Adrenal gland (tissue), 9 donors: ENCODE measurements at regions not wholly inside any gene's neighbourhood (a gene's known extent, or its start where the extent isn't known, plus 50 kb on each side); places are given as distances from the start of the nearest gene placed in this dataset.

ENCODE experiments used
- DNase-seq, 7 donors: peaks; one replicate each; pipeline ENCODE4 v3.0.0-alpha.2; 2019 to 2020
- H3K27ac ChIP-seq, 5 donors: fragments of 200-600 bp; sonication (generic) in 4 of 5; 1 replicate in 3 of 5; 2 replicates in 2 of 5; pipeline versions ENCODE4 v1.5.1 to v1.8.0; 2016 to 2020; ENCODE audit warnings: mild to moderate bottlenecking in 1 of 5
- H3K27me3 ChIP-seq: fragments of 200-600 bp; 2 replicates; pipeline ENCODE4 v1.8.0; 2021
- H3K36me3 ChIP-seq, 2 donors: fragments of 200-600 bp; replicated peaks in 1 of 2; 1 replicate in 1 of 2; 2 replicates in 1 of 2; pipeline versions ENCODE4 v1.5.1 to v1.8.0; 2018 to 2022
- H3K4me1 ChIP-seq, 2 donors: fragments of 200-600 bp; replicated peaks in 1 of 2; 1 replicate in 1 of 2; 2 replicates in 1 of 2; pipeline versions ENCODE4 v1.5.1 to v1.8.0; 2018 to 2021
- H3K4me3 ChIP-seq, 4 donors: fragments of 200-600 bp; sonication (generic) in 3 of 4; one replicate each; pipeline ENCODE4 v1.5.1; 2016 to 2018
- H3K9me3 ChIP-seq, 3 donors: fragments of 200-600 bp; sonication (generic) in 1 of 3; replicated peaks in 1 of 3; 1 replicate in 2 of 3; 2 replicates in 1 of 3; pipeline versions ENCODE4 v1.5.1 to v1.8.0; 2016 to 2021
- POLR2A ChIP-seq, 2 donors: fragments of 450-650 bp; IDR thresholded peaks; one replicate each; pipeline ENCODE4 v1.6.1; 2017; ENCODE audit warnings: antibody characterized with exemption in 2 of 2, mild to moderate bottlenecking in 2 of 2, moderate library complexity in 1 of 2
- WGBS, 4 donors: extraction: QIAGEN DNeasy Blood & Tissue Kit in 2 of 4; methylation state at CpG; one replicate each; pipeline versions ENCODE4 v1.1.5 to v1.1.7; 2013 to 2017; 5-methylcytosine and 5-hydroxymethylcytosine counted together
- intact Hi-C, 2 donors: fragments of 100-400 bp; cut with DNase I; formaldehyde crosslinking; loops; one replicate each; pipeline versions ENCODE4 v1.14.1 to v1.15.0; 2022 to 2023
- TF ChIP-seq, protein P1 (sequence below), 6 experiments: fragments of 450-650 bp in 4 of 6; fragments of 200-600 bp in 2 of 6; sonication (generic) in 1 of 6; IDR thresholded peaks; 1 replicate in 5 of 6; 2 replicates in 1 of 6; pipeline versions ENCODE4 v1.5.1 to v1.8.0; 2016 to 2021; ENCODE audit warnings: antibody characterized with exemption in 6 of 6, mild to moderate bottlenecking in 2 of 6, moderate library complexity in 1 of 6
- donor health status: healthy with polysubstance abuse.
- donor health status: Bipolar disorder and iron deficiency.
- donor health status: DM: yes; HTN: yes; CAD: no.
- donor health status: DM: no; HTN: no; CAD: no.
- donor health status: DM: no; HTN: no; CAD: no.

DNA sequence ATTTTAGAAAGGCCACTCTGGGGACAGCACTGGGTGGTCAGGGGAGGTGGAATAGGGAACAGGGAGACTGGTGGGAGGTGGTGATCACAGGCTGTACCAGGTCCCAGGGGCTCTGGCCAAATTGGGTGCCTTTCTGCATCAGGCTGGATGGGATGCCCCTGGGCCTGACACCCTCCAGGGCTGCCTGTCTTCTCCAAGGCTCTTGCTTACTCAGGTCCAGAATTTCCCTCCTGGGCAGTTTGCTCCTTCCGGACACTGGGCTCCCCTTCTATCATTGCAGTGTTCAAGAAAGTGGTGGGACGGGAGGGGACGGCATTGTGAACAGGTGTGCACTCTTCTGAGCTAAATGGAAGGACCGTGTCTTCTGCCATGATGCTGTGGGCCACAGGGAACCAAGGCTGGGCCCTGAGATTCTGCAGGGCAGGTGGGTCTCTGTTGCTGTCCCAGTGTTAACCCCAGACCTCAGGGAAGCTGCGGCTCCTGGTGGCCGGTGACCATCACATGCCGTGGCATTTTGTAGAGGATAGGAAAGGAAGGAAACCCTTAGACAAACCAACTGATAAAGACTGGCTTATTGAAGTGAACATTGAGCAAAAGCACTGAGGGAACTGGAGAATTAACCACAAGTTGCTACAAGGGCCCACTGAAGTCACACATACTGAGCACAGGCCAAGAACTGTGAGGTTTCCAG is 93.7 kb upstream of the HS6ST1 start:
- no peaks in the 10 kb centered on the region for H3K27me3 ChIP-seq
- intact Hi-C loops: no loop called here
- 78 to 98% (median 89%) methylated on average over 5 to 7 of the region's 7 CpGs for WGBS, 4 donors

DNA sequence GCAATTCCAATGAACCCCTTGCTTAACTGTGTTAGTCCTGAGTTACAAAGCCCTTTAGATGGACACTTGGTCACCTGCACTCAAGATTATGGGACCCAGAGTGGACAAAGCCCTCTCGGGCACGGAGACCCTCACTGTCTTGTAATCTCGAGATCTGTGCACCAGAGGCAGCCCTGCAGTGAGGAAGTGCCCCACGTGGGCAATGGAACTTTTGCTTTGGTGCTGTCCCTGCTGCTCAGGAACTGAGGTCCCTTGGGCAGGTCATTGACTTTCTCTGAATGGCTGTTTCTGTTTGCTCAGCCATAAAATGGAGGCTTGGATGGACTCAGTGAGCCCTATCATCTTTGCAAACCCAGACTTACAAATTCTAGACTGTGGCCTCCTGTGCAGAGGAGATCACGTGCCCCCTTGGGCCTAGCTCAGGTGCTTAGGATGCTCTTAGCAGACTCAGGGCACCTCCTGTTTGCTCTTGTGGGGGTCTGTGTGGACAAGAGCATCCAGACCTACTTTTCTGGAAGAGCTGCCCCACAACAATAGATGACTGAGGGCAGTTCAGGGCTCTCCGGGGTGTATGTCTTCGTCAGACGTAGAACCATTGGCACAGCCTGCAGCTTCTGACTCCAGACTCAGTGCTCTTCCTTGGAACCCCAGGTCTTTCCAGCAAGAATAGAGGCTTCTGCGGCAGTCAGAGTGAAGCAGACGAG is 94.5 kb upstream of the HS6ST1 start:
- Histone ChIP-seq H3K27me3 (no peaks in the 10 kb centered on the region), H3K4me3 (no peak overlapping the region), H3K4me1 (no peaks in the 10 kb centered on the region), H3K9me3 (no peaks in the 10 kb centered on the region), H3K36me3 (no peaks in the 10 kb centered on the region), H3K27ac (no peak overlapping the region)
- peak in 3 of 7 donors; percentile 1 to 34 (median 3) for DNase-seq
- 82 to 94% (median 89%) methylated on average over 6 to 10 of the region's 10 CpGs for WGBS, 4 donors
- intact Hi-C loops: no loop called here
- TF ChIP-seq, protein P1, sequence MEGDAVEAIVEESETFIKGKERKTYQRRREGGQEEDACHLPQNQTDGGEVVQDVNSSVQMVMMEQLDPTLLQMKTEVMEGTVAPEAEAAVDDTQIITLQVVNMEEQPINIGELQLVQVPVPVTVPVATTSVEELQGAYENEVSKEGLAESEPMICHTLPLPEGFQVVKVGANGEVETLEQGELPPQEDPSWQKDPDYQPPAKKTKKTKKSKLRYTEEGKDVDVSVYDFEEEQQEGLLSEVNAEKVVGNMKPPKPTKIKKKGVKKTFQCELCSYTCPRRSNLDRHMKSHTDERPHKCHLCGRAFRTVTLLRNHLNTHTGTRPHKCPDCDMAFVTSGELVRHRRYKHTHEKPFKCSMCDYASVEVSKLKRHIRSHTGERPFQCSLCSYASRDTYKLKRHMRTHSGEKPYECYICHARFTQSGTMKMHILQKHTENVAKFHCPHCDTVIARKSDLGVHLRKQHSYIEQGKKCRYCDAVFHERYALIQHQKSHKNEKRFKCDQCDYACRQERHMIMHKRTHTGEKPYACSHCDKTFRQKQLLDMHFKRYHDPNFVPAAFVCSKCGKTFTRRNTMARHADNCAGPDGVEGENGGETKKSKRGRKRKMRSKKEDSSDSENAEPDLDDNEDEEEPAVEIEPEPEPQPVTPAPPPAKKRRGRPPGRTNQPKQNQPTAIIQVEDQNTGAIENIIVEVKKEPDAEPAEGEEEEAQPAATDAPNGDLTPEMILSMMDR (IDR thresholded peaks at IDR 0.05): no peak
- no peak for TF ChIP-seq POLR2A (IDR thresholded peaks at IDR 0.05)

More for the DNA sequence above, 93.7 kb upstream of the HS6ST1 start:
- Histone ChIP-seq H3K9me3 (no peaks in the 10 kb centered on the region), H3K4me1 (no peaks in the 10 kb centered on the region), H3K4me3 (no peak overlapping the region), H3K36me3 (no peaks in the 10 kb centered on the region), H3K27ac (no peak overlapping the region)
- TF ChIP-seq POLR2A (IDR thresholded peaks at IDR 0.05): no peak
- TF ChIP-seq, protein P1 (IDR thresholded peaks at IDR 0.05): no peak
- peak in 2 of 7 donors; percentile 13 to 33 for DNase-seq

DNA sequence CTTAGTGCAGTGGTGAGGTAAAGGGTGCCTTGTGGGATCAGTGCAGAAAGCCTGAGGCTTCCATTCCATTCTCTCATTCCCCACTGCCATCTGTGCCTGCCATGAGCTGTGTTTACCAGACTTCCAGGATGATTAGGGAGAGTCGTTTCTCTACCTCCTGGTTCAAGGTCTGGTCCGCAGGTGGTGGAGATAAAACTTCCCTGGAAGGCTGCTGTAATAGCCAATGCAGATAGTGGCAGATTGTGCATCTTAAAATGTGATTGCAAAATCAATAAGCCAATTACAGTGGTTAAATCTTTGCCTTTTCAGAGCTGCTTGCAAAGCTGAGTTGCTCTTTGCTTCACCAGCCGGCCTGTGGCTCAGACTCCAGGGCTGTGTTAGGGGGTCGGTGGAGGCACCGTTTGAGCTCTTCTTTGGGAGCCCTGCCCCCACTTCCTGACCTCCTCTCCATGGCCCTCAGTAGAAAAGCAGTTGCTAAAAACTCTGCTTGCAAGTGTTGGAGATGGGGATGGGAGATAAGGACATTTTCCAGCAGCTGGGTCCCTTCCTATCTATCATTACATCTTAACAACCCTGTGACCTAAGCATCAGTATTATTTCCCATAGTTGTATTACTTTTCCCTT is 95.2 kb upstream of the HS6ST1 start:
- DNase-seq: peak in 5 of 7 donors; percentile 7 to 42 (median 26)
- Histone ChIP-seq H3K27ac (no peak overlapping the region), H3K4me3 (no peak overlapping the region), H3K4me1 (no peaks in the 10 kb centered on the region), H3K27me3 (no peaks in the 10 kb centered on the region), H3K9me3 (no peaks in the 10 kb centered on the region), H3K36me3 (no peaks in the 10 kb centered on the region)
- TF ChIP-seq, protein P1 (IDR thresholded peaks at IDR 0.05): no peak
- TF ChIP-seq POLR2A (IDR thresholded peaks at IDR 0.05): no peak
- WGBS, 4 donors: 41 to 47% (median 42%) methylated on average over 5 of the region's 5 CpGs
- intact Hi-C loops: no loop called here

DNA sequence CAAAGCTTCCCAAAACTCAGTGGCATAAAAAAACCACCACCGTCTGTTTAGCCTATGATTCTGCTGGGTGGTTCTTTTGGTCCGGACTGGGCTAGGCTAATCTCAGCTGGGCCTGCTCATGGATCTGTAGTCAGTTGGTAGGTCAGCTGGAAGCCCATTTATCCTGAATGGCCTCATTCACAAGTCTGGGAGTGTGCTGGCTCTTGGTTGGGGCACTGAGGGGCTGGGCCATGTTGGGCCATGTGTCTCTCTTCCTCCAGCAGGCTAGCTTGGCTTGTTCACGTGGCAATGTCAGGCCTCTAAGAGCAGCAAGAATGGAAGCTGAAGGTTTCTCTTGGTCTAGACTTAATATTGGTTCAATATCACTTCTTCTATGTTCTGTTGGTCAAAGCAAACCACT is 95.7 kb upstream of the HS6ST1 start:
- no peaks in the 10 kb centered on the region for H3K27me3 ChIP-seq
- DNase-seq: peak in 2 of 7 donors; percentile 6 to 10
- WGBS, 4 donors: 90 to 97% (median 93%) methylated on average over 3 of the region's 3 CpGs
- H3K9me3 ChIP-seq: no peaks in the 10 kb centered on the region
- no peak overlapping the region for H3K27ac ChIP-seq
- TF ChIP-seq POLR2A (IDR thresholded peaks at IDR 0.05): no peak
- TF ChIP-seq, protein P1 (IDR thresholded peaks at IDR 0.05): no peak
- no peak overlapping the region for H3K4me3 ChIP-seq
- no peaks in the 10 kb centered on the region for H3K36me3 ChIP-seq
- no peaks in the 10 kb centered on the region for H3K4me1 ChIP-seq
- intact Hi-C loops: no loop called here
